ENCODE measurements at regions not wholly inside any gene's neighbourhood (a gene's known extent, or its start where the extent isn't known, plus 50 kb on each side); places are given as distances from the start of the nearest gene placed in this dataset.

GRCh38 chr4:12403175-12403574 is 974.5 kb upstream of the HS3ST1 start:
- H3K36me3 Mint-ChIP-seq (ENCODE audit: low read depth) = no peaks in the 10 kb centered on the region
- POLR2A ChIA-PET = no interaction called here
- no peaks in the 10 kb centered on the region for H3K4me1 ChIP-seq (ENCODE audit: insufficient read depth, low read length)

GRCh38 chr4:12399781-12400180 is 971.1 kb upstream of the HS3ST1 start:
- Histone ChIP-seq H3K9me3 (ENCODE audit: control insufficient read depth in 1 of 2, insufficient read depth in 1 of 2, low read length in 2 of 2) (no peaks in the 10 kb centered on the region), H3K36me3 (ENCODE audit: insufficient read depth, low read length) (no peaks in the 10 kb centered on the region), H3K27ac (ENCODE audit: low read depth in 1 of 2, low read length in 2 of 2) (no peak overlapping the region), H3K4me3 (ENCODE audit: low read length) (no peak overlapping the region), H3K4me1 (ENCODE audit: insufficient read depth, low read length) (no peaks in the 10 kb centered on the region), H3K27me3 (ENCODE audit: control insufficient read depth in 1 of 2, insufficient read depth in 2 of 2, low read length in 2 of 2) (no peaks in the 10 kb centered on the region)
- POLR2A ChIA-PET = no interaction called here
- no peak overlapping the region for H3K4me3 Mint-ChIP-seq
- H3K27me3 Mint-ChIP-seq = no peaks in the 10 kb centered on the region
- no peak for TF ChIP-seq CTCF (IDR thresholded peaks at IDR 0.05)
- ATAC-seq (ENCODE audit: poor library complexity) = no peak
- intact Hi-C loops (cut with DNase I, micrococcal nuclease) = no loop called here
- CTCF ChIA-PET = no interaction called here
- no peaks in the 10 kb centered on the region for H3K4me1 Mint-ChIP-seq (ENCODE audit: low read depth)
- H3K9me3 Mint-ChIP-seq = peaks cover 7% of the 10 kb centered on the region
- no peak for DNase-seq
- no peak overlapping the region for H3K27ac Mint-ChIP-seq
- H3K36me3 Mint-ChIP-seq (ENCODE audit: low read depth) = no peaks in the 10 kb centered on the region

More at GRCh38 chr4:12403175-12403574, 974.5 kb upstream of the HS3ST1 start:
- Histone ChIP-seq H3K4me3 (ENCODE audit: low read length) (no peak overlapping the region), H3K9me3 (ENCODE audit: control insufficient read depth in 1 of 2, insufficient read depth in 1 of 2, low read length in 2 of 2) (peaks cover 0 to 4% of the 10 kb centered on the region in 2 experiments), H3K36me3 (ENCODE audit: insufficient read depth, low read length) (no peaks in the 10 kb centered on the region), H3K27me3 (ENCODE audit: control insufficient read depth in 1 of 2, insufficient read depth in 2 of 2, low read length in 2 of 2) (no peaks in the 10 kb centered on the region), H3K27ac (ENCODE audit: low read depth in 1 of 2, low read length in 2 of 2) (no peak overlapping the region)
- Mint-ChIP-seq H3K9me3 (peaks cover 13% of the 10 kb centered on the region), H3K27ac (no peak overlapping the region), H3K27me3 (no peaks in the 10 kb centered on the region), H3K4me1 (ENCODE audit: low read depth) (no peaks in the 10 kb centered on the region), H3K4me3 (no peak overlapping the region)
- no peak for TF ChIP-seq CTCF (IDR thresholded peaks at IDR 0.05)
- ATAC-seq (ENCODE audit: poor library complexity) = no peak
- intact Hi-C loops (cut with DNase I, micrococcal nuclease) = no loop called here
- no peak for DNase-seq
- CTCF ChIA-PET = no interaction called here

GRCh38 chr4:12393631-12394262 is 965.1 kb upstream of the HS3ST1 start:
- Histone ChIP-seq H3K27ac (ENCODE audit: low read depth in 1 of 2, low read length in 2 of 2) (no peak overlapping the region), H3K27me3 (ENCODE audit: control insufficient read depth in 1 of 2, insufficient read depth in 2 of 2, low read length in 2 of 2) (no peaks in the 10 kb centered on the region), H3K9me3 (ENCODE audit: control insufficient read depth in 1 of 2, insufficient read depth in 1 of 2, low read length in 2 of 2) (no peaks in the 10 kb centered on the region), H3K4me3 (ENCODE audit: low read length) (no peak overlapping the region), H3K36me3 (ENCODE audit: insufficient read depth, low read length) (no peaks in the 10 kb centered on the region), H3K4me1 (ENCODE audit: insufficient read depth, low read length) (no peaks in the 10 kb centered on the region)
- ChIA-PET POLR2A (no interaction called here), CTCF (no interaction called here)
- H3K27me3 Mint-ChIP-seq = no peaks in the 10 kb centered on the region
- no peak for ATAC-seq (ENCODE audit: poor library complexity)
- H3K36me3 Mint-ChIP-seq (ENCODE audit: low read depth) = no peaks in the 10 kb centered on the region
- no peak overlapping the region for H3K4me3 Mint-ChIP-seq
- no peak for TF ChIP-seq CTCF (IDR thresholded peaks at IDR 0.05)
- no peak overlapping the region for H3K27ac Mint-ChIP-seq
- H3K9me3 Mint-ChIP-seq = peaks cover 5% of the 10 kb centered on the region
- DNase-seq = no peak
- no peaks in the 10 kb centered on the region for H3K4me1 Mint-ChIP-seq (ENCODE audit: low read depth)
- intact Hi-C loops (cut with DNase I, micrococcal nuclease) = no loop called here
